Superior temporal gyrus (tissue), 1 donor: ENCODE measurements at regions not wholly inside any gene's neighbourhood (a gene's known extent, or its start where the extent isn't known, plus 50 kb on each side); places are given as distances from the start of the nearest gene placed in this dataset.
A peak's percentile ranks its signal among the peaks of the same experiment; 100 is the strongest.

Experiments used
- DNase-seq: peaks from one replicate; pipeline ENCODE4 v3.0.0-alpha.2; 2016; ENCODE audit errors: extremely low spot score

- DNase-seq = no peak
Measured at GRCh38 chr4:4772534-4772933, 86.9 kb upstream of the MSX1 start.

GRCh38 chr4:4771160-4771559 is 88.3 kb upstream of the MSX1 start:
- DNase-seq = no peak

- DNase-seq = no peak
Measured at GRCh38 chr4:4770610-4771009, 88.9 kb upstream of the MSX1 start.

- no peak for DNase-seq
Measured at GRCh38 chr4:4766564-4766963, 92.9 kb upstream of the MSX1 start.

- DNase-seq = no peak
Measured at GRCh38 chr4:4765811-4766210, 93.7 kb upstream of the MSX1 start.

GRCh38 chr4:4764558-4764905 is 94.9 kb upstream of the MSX1 start:
- DNase-seq = no peak

- no peak for DNase-seq
Measured at GRCh38 chr4:4763822-4764557, 95.5 kb upstream of the MSX1 start.

- no peak for DNase-seq
Measured at GRCh38 chr4:4762909-4763821, 96.3 kb upstream of the MSX1 start.

GRCh38 chr4:4762300-4762699 is 97.2 kb upstream of the MSX1 start:
- DNase-seq = no peak

GRCh38 chr4:4761128-4761982 is 98.1 kb upstream of the MSX1 start:
- DNase-seq = peak; percentile 72

- no peak for DNase-seq
Measured at GRCh38 chr4:4759883-4760282, 99.6 kb upstream of the MSX1 start.

GRCh38 chr4:4759232-4759631 is 100.2 kb upstream of the MSX1 start:
- no peak for DNase-seq

- DNase-seq = no peak
Measured at GRCh38 chr4:4758681-4759080, 100.8 kb upstream of the MSX1 start.

- DNase-seq = no peak
Measured at GRCh38 chr4:4755306-4755705, 104.2 kb upstream of the MSX1 start.

- DNase-seq = no peak
Measured at GRCh38 chr4:4754641-4755040, 104.8 kb upstream of the MSX1 start.

- no peak for DNase-seq
Measured at GRCh38 chr4:4753643-4754042, 105.8 kb upstream of the MSX1 start.

GRCh38 chr4:4752576-4753401 is 106.7 kb upstream of the MSX1 start:
- no peak for DNase-seq

- DNase-seq = no peak
Measured at GRCh38 chr4:4752025-4752424, 107.4 kb upstream of the MSX1 start.

- DNase-seq = no peak
Measured at GRCh38 chr4:4750187-4750586, 109.3 kb upstream of the MSX1 start.

GRCh38 chr4:4749137-4749536 is 110.3 kb upstream of the MSX1 start:
- no peak for DNase-seq

GRCh38 chr4:4746444-4746843 is 113.0 kb upstream of the MSX1 start:
- DNase-seq = no peak
